GM12878 (cell line): ENCODE measurements at regions not wholly inside any gene's neighbourhood (a gene's known extent, or its start where the extent isn't known, plus 50 kb on each side); places are given as distances from the start of the nearest gene placed in this dataset.
A peak's percentile ranks its signal among the peaks of the same experiment; 100 is the strongest.

Source experiments
- ATAC-seq: fragments of 200-7000 bp; cut with Tn5 transposase; 3 replicates; pipeline ENCODE4 v1.9.1; 2020; ENCODE audit warnings: mild to moderate bottlenecking, moderate library complexity
- BruUV-seq: library from RNA; stranded (reverse); fragments of 400-500 nt; replicated peaks from 2 replicates; lab custom pipeline; 2021; lab: Mats Ljungman, UMichigan
- CTCF ChIA-PET: fragments of 300-600 bp; sonication (Branson Sonifier 250); formaldehyde crosslinking; extraction: SDS; loops from one replicate; lab custom pipeline; 2021; ENCODE audit warnings: inconsistent platforms; lab: Yijun Ruan, JAX
- POLR2A ChIA-PET: fragments of 350-600 bp; formaldehyde crosslinking; extraction: SDS; loops from one replicate; lab custom pipeline; 2021; ENCODE audit warnings: inconsistent platforms; lab: Charles Lee
- RAD21 ChIA-PET: fragments of 300-600 bp; sonication (Branson Sonifier 250); formaldehyde crosslinking; loops from one replicate; lab custom pipeline; 2023; ENCODE audit warnings: antibody characterized with exemption; ENCODE audit not compliant: unreplicated experiment; lab: Charles Lee
- SMC1A ChIA-PET: fragments of 300-600 bp; sonication (Branson Sonifier 250); formaldehyde crosslinking; loops from one replicate; lab custom pipeline; 2023; ENCODE audit not compliant: unreplicated experiment, uncharacterized antibody; lab: Charles Lee
- DNase-seq: peaks from one replicate; pipeline ENCODE4 v3.0.0-alpha.2; 2011; ENCODE audit warnings: low read depth, low spot score
- FAIRE-seq: peaks from 3 replicates; lab custom pipeline; 2011; peaks lifted over from hg19 to GRCh38; lab: Jason Lieb, UNC
- H2AFZ ChIP-seq: 2 replicates; pipeline ENCODE4 v1.6.0; 2011; ENCODE audit warnings: low read depth, low read length, control low read depth; ENCODE audit not compliant: control insufficient read depth
- H3K27ac ChIP-seq: 2 replicates; pipeline ENCODE4 v1.5.1; 2011; ENCODE audit warnings: control low read depth; ENCODE audit not compliant: control insufficient read depth, insufficient read depth
- H3K27me3 ChIP-seq, 2 experiments: replicated peaks in 1 of 2; 2 replicates each; pipeline versions ENCODE4 v1.6.0 to v1.6.1; 2011; ENCODE audit warnings: low read length in 1 of 2; ENCODE audit not compliant: control insufficient read depth in 2 of 2, insufficient read depth in 2 of 2
- H3K36me3 ChIP-seq, 2 experiments: 2 replicates each; pipeline ENCODE4 v1.5.1; 2011; ENCODE audit warnings: low read length in 1 of 2; ENCODE audit not compliant: control insufficient read depth in 2 of 2, insufficient read depth in 2 of 2
- H3K4me1 ChIP-seq: 2 replicates; pipeline ENCODE4 v1.6.1; 2011; ENCODE audit warnings: mild to moderate bottlenecking, low read length, moderate library complexity, mixed read lengths; ENCODE audit not compliant: control insufficient read depth, insufficient read depth
- H3K4me2 ChIP-seq: 2 replicates; pipeline ENCODE4 v1.6.0; 2011; ENCODE audit warnings: control low read depth; ENCODE audit not compliant: control insufficient read depth, insufficient read depth
- H3K4me3 ChIP-seq: fragments of 200-600 bp; sonication (generic); 2 replicates; pipeline ENCODE4 v1.5.1; 2016
- H3K79me2 ChIP-seq: 2 replicates; pipeline ENCODE4 v1.6.0; 2011; ENCODE audit warnings: low read length; ENCODE audit not compliant: control insufficient read depth, insufficient read depth
- H3K9ac ChIP-seq: 2 replicates; pipeline ENCODE4 v1.8.0; 2011; ENCODE audit warnings: low read length, control low read depth, mixed read lengths; ENCODE audit not compliant: control insufficient read depth, insufficient read depth
- H3K9me3 ChIP-seq: replicated peaks from 3 replicates; pipeline ENCODE4 v1.5.1; 2011; ENCODE audit warnings: mild to moderate bottlenecking, low read length; ENCODE audit not compliant: control insufficient read depth, insufficient read depth
- H4K20me1 ChIP-seq: 2 replicates; pipeline ENCODE4 v1.6.0; 2011; ENCODE audit not compliant: control insufficient read depth, insufficient read depth
- BACH1 ChIP-seq: fragments of 450-650 bp; IDR thresholded peaks from 2 replicates; pipeline ENCODE4 v1.6.1; 2017; ENCODE audit warnings: mild to moderate bottlenecking, borderline replicate concordance
- CEBPB ChIP-seq, 2 experiments: fragments of 150-350 bp in 1 of 2; IDR thresholded peaks; 2 replicates each; pipeline ENCODE4 v1.6.1; 2012 to 2014; ENCODE audit warnings: low read depth in 2 of 2, low read length in 2 of 2, borderline replicate concordance in 1 of 2, inconsistent platforms in 1 of 2
- IKZF1 ChIP-seq: fragments of 450-650 bp; conservative IDR thresholded peaks from 2 replicates; pipeline ENCODE4 v1.6.1; 2017; ENCODE audit warnings: antibody characterized with exemption, mild to moderate bottlenecking
- NR2F1 ChIP-seq: fragments of 450-650 bp; conservative IDR thresholded peaks from 2 replicates; pipeline ENCODE4 v1.6.1; 2017; ENCODE audit warnings: mild to moderate bottlenecking
- RBBP5 ChIP-seq: fragments of 200-600 bp; sonication (generic); conservative IDR thresholded peaks from 2 replicates; pipeline ENCODE4 v1.6.1; 2016
- RELA ChIP-seq: fragments of 450-650 bp; IDR thresholded peaks from 2 replicates; pipeline ENCODE4 v1.8.0; 2014; ENCODE audit warnings: borderline replicate concordance; ENCODE audit not compliant: partially characterized antibody
- SMAD5 ChIP-seq: IDR thresholded peaks from 2 replicates; pipeline ENCODE4 v1.6.1; 2016; ENCODE audit warnings: antibody characterized with exemption, low read depth
- ZNF274 ChIP-seq: IDR thresholded peaks from one replicate; pipeline ENCODE4 v1.8.0; 2011; ENCODE audit not compliant: insufficient read length, insufficient read depth
- WGBS: methylation state at CpG from one replicate; pipeline ENCODE4 v1.1.6; 2016; ENCODE audit warnings: low lambda C conversion rate; ENCODE audit not compliant: insufficient replicate concordance, insufficient coverage; ENCODE audit errors: missing lambda C conversion rate; 5-methylcytosine and 5-hydroxymethylcytosine counted together
- in situ Hi-C: fragments of 300-500 bp; cut with MboI; formaldehyde crosslinking; loops from 9 replicates; pipeline ENCODE4 v1.14.3; 2018; ENCODE audit warnings: mixed read lengths
- intact Hi-C: fragments of 100-400 bp; cut with micrococcal nuclease; formaldehyde crosslinking; loops from one replicate; pipeline ENCODE4 v1.14.2; 2022; ENCODE audit not compliant: unreplicated experiment
- TF ChIP-seq, protein P1 (sequence below): fragments of 450-650 bp; IDR thresholded peaks from 2 replicates; pipeline ENCODE4 v1.6.1; 2016; ENCODE audit warnings: mild to moderate bottlenecking
- TF ChIP-seq, protein P2 (sequence below): fragments of 450-650 bp; IDR thresholded peaks from 2 replicates; pipeline ENCODE4 v1.6.1; 2016; ENCODE audit warnings: mild to moderate bottlenecking
- TF ChIP-seq, protein P3 (sequence below): fragments of 150-350 bp; IDR thresholded peaks from 2 replicates; pipeline ENCODE4 v1.6.1; 2016; ENCODE audit warnings: low read depth, low read length

DNA sequence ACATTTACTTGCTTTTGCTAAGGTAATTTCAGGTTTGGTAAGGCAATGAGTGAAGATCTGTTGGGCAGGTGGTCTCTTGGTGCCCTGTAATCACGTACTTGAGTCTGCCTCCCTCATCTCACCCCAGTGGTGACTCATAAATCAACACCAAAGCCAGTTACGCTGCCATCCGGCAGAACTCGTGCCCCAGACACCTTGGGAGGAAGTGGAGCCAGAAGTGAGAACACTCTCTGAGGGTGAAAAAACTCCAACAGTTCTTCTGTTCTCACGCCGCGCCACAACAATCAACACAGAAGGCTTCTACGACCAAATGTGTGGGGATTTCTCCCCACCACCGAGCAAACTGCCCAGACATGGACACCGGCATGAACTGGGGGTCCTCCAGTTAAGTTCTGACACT lies 206.2 kb downstream of the ARL4C start (continued):
- TF ChIP-seq, protein P1, sequence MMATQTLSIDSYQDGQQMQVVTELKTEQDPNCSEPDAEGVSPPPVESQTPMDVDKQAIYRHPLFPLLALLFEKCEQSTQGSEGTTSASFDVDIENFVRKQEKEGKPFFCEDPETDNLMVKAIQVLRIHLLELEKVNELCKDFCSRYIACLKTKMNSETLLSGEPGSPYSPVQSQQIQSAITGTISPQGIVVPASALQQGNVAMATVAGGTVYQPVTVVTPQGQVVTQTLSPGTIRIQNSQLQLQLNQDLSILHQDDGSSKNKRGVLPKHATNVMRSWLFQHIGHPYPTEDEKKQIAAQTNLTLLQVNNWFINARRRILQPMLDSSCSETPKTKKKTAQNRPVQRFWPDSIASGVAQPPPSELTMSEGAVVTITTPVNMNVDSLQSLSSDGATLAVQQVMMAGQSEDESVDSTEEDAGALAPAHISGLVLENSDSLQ = no peak
- TF ChIP-seq, protein P2, sequence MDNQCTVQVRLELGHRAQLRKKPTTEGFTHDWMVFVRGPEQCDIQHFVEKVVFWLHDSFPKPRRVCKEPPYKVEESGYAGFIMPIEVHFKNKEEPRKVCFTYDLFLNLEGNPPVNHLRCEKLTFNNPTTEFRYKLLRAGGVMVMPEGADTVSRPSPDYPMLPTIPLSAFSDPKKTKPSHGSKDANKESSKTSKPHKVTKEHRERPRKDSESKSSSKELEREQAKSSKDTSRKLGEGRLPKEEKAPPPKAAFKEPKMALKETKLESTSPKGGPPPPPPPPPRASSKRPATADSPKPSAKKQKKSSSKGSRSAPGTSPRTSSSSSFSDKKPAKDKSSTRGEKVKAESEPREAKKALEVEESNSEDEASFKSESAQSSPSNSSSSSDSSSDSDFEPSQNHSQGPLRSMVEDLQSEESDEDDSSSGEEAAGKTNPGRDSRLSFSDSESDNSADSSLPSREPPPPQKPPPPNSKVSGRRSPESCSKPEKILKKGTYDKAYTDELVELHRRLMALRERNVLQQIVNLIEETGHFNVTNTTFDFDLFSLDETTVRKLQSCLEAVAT = no peak
- TF ChIP-seq SMAD5 (no peak), RELA (no peak), BACH1 (no peak), CEBPB (IDR thresholded peaks at IDR 0.05; ENCODE audit: borderline replicate concordance in 1 of 2, low read depth in 2 of 2, low read length in 2 of 2) (no peak), NR2F1 (no peak)

DNA sequence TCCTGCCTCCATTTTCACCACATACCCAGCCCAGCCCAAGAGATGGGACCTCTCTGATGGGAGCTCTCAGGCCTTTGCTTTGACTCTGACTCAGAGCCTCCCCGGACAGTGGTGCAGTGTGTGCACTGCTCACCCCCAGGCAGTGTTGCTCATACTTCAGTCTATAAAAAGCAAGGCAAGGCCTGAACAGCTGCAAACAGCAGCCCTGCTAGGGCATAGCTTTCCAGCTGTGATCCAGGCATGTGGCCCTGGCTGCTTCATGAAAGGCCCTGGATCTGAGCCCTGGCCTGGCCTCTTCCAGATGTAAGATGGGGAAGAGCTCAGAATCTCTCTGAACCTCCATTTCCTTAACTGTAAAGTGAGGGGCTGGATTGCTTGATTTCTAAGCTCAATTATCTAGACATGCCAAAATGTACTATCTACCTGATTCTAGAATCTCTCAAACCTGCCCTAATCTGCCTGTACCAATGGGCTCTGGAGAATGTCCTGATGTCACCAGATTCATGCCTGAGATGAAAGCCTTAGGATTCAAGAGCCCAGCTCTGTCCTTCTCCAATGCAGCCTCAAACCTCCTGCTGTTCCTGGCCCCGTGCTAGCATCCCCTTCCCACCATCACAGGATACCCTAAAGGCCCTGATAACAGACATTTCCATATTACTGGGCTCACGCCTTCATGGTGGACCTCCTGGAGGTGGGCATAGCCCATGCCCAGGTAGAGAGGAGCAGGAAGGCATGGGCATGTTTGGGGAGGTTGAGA lies 206.9 kb downstream of the ARL4C start:
- in situ Hi-C loops = no loop called here
- no peak overlapping the region for H3K4me3 ChIP-seq
- peak overlapping the region; percentile 41; the same call in 1 of the 2 replicates for H3K4me2 ChIP-seq
- ATAC-seq = peak; percentile 22
- CTCF ChIA-PET = interaction anchor here (0.7 to 5.3 kb wide), 15 partner anchors 14 to 827 kb away, joined by 3 to 22 read pairs (median 3); partner anchors contain the start of gene ARL4C
- no TSS peak for BruUV-seq
- WGBS = 17% methylated on average over 3 of the region's 3 CpGs
- peaks cover 39% of the 10 kb centered on the region for H3K4me1 ChIP-seq
- H4K20me1 ChIP-seq = no peaks in the 10 kb centered on the region
- TF ChIP-seq IKZF1 (no peak), ZNF274 (no peak), RBBP5 (no peak)
- TF ChIP-seq, protein P3, sequence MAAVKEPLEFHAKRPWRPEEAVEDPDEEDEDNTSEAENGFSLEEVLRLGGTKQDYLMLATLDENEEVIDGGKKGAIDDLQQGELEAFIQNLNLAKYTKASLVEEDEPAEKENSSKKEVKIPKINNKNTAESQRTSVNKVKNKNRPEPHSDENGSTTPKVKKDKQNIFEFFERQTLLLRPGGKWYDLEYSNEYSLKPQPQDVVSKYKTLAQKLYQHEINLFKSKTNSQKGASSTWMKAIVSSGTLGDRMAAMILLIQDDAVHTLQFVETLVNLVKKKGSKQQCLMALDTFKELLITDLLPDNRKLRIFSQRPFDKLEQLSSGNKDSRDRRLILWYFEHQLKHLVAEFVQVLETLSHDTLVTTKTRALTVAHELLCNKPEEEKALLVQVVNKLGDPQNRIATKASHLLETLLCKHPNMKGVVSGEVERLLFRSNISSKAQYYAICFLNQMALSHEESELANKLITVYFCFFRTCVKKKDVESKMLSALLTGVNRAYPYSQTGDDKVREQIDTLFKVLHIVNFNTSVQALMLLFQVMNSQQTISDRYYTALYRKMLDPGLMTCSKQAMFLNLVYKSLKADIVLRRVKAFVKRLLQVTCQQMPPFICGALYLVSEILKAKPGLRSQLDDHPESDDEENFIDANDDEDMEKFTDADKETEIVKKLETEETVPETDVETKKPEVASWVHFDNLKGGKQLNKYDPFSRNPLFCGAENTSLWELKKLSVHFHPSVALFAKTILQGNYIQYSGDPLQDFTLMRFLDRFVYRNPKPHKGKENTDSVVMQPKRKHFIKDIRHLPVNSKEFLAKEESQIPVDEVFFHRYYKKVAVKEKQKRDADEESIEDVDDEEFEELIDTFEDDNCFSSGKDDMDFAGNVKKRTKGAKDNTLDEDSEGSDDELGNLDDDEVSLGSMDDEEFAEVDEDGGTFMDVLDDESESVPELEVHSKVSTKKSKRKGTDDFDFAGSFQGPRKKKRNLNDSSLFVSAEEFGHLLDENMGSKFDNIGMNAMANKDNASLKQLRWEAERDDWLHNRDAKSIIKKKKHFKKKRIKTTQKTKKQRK = no peak
- TF ChIP-seq, all 136 proteins: peak for 0
- POLR2A ChIA-PET = no interaction called here
- H3K27ac ChIP-seq = peak overlapping the region; percentile 77
- no peaks in the 10 kb centered on the region for H3K27me3 ChIP-seq
- H3K79me2 ChIP-seq = no peaks in the 10 kb centered on the region
- H3K9me3 ChIP-seq = no peaks in the 10 kb centered on the region; the same call in 2 of the 3 replicates
- DNase-seq = no peak
- FAIRE-seq = peak; percentile 7
- no peaks in the 10 kb centered on the region for H3K36me3 ChIP-seq
- peak overlapping the region; percentile 7; the same call in 1 of the 2 replicates for H3K9ac ChIP-seq
- RAD21 ChIA-PET = interaction anchor here (0.9 to 1.4 kb wide), 5 partner anchors 26 to 213 kb away, joined by 3 to 4 read pairs (median 3); partner anchors contain the start of gene ARL4C
- SMC1A ChIA-PET = interaction anchor here (0.6 to 2.2 kb wide), 4 partner anchors 69 to 255 kb away, joined by 3 to 5 read pairs (median 4); no protein-coding TSS in a partner anchor
- intact Hi-C loops = loop anchor here (1.0 to 5.0 kb wide), 4 partner anchors 102 to 210 kb away; no protein-coding TSS in a partner anchor
- H2AFZ ChIP-seq = peak overlapping the region; percentile 9
